GM12891 (cell line): ENCODE measurements at regions not wholly inside any gene's neighbourhood (a gene's known extent, or its start where the extent isn't known, plus 50 kb on each side); places are given as distances from the start of the nearest gene placed in this dataset.

Experiments
- POLR2A ChIP-seq: IDR thresholded peaks from 2 replicates; pipeline ENCODE4 v1.6.1; 2011; ENCODE audit warnings: low read depth, low read length, control low read depth
- POLR2AphosphoS5 ChIP-seq: IDR thresholded peaks from 2 replicates; pipeline ENCODE4 v1.6.1; 2011; ENCODE audit warnings: low read depth, low read length, control low read depth

- TF ChIP-seq POLR2A (no peak), POLR2AphosphoS5 (no peak)
These were observed 145.5 kb upstream of the AUTS2 start for GRCh38 chr7:69452797-69453196.
